H1 (cell line): ENCODE measurements at regions not wholly inside any gene's neighbourhood (a gene's known extent, or its start where the extent isn't known, plus 50 kb on each side); places are given as distances from the start of the nearest gene placed in this dataset.

Experiments used
- CTCF ChIP-seq, 3 experiments: IDR thresholded peaks; 1 replicate in 2 of 3; 2 replicates in 1 of 3; pipeline versions ENCODE4 v1.5.1 to v1.6.1; 2011; ENCODE audit warnings: low read length in 3 of 3, mild to moderate bottlenecking in 3 of 3, inconsistent platforms in 2 of 3, low read depth in 1 of 3, moderate library complexity in 1 of 3; ENCODE audit not compliant: insufficient read depth in 1 of 3; ENCODE audit errors: control extremely low read depth in 1 of 3
- EP300 ChIP-seq, 2 experiments: IDR thresholded peaks; 1 replicate in 1 of 2; 2 replicates in 1 of 2; pipeline ENCODE4 v1.6.1; 2011 to 2012; ENCODE audit warnings: low read depth in 2 of 2, low read length in 2 of 2, mild to moderate bottlenecking in 2 of 2, borderline replicate concordance in 1 of 2, inconsistent platforms in 1 of 2, moderate library complexity in 1 of 2
- EZH2 ChIP-seq: fragments of 200-600 bp; sonication (generic); IDR thresholded peaks from 2 replicates; pipeline ENCODE4 v1.7.1; 2012; ENCODE audit warnings: low read depth, mild to moderate bottlenecking, moderate library complexity, low read length, inconsistent platforms; ENCODE audit not compliant: severe bottlenecking
- HDAC2 ChIP-seq, 2 experiments: fragments of 300-600 bp in 1 of 2; sonication (generic) in 1 of 2; IDR thresholded peaks; 2 replicates each; pipeline ENCODE4 v1.6.1; 2011 to 2012; ENCODE audit warnings: low read depth in 2 of 2, low read length in 2 of 2, mild to moderate bottlenecking in 2 of 2, moderate library complexity in 2 of 2, borderline replicate concordance in 1 of 2, inconsistent platforms in 1 of 2
- HDAC6 ChIP-seq: IDR thresholded peaks from one replicate; pipeline ENCODE4 v1.7.1; 2012; ENCODE audit warnings: low read depth, mild to moderate bottlenecking, inconsistent platforms, low read length, moderate library complexity
- MAFK ChIP-seq: IDR thresholded peaks from 2 replicates; pipeline ENCODE4 v1.6.1; 2012; ENCODE audit warnings: low read depth, mild to moderate bottlenecking, improper control_type of control experiment, low read length
- NANOG ChIP-seq: IDR thresholded peaks from 2 replicates; pipeline ENCODE4 v1.6.1; 2011; ENCODE audit warnings: low read length, low read depth, mild to moderate bottlenecking, inconsistent platforms; ENCODE audit not compliant: insufficient read depth, poor library complexity, severe bottlenecking
- POLR2A ChIP-seq, 2 experiments: IDR thresholded peaks; 1 replicate in 1 of 2; 2 replicates in 1 of 2; pipeline ENCODE4 v1.6.1; 2011; ENCODE audit warnings: low read depth in 2 of 2, low read length in 2 of 2, mild to moderate bottlenecking in 2 of 2; ENCODE audit errors: control extremely low read depth in 1 of 2
- RBBP5 ChIP-seq: IDR thresholded peaks from 2 replicates; pipeline ENCODE4 v1.7.1; 2012; ENCODE audit warnings: low read depth, mild to moderate bottlenecking, inconsistent platforms, low read length, moderate library complexity, borderline replicate concordance
- SAP30 ChIP-seq: fragments of 300-600 bp; sonication (generic); IDR thresholded peaks from 2 replicates; pipeline ENCODE4 v1.7.1; 2012; ENCODE audit warnings: low read length, moderate library complexity, mild to moderate bottlenecking, inconsistent platforms; ENCODE audit not compliant: insufficient read depth, insufficient replicate concordance
- SP1 ChIP-seq: IDR thresholded peaks from 2 replicates; pipeline ENCODE4 v1.6.1; 2011; ENCODE audit warnings: low read depth, low read length
- SRF ChIP-seq: IDR thresholded peaks from 2 replicates; pipeline ENCODE4 v1.6.1; 2011; ENCODE audit warnings: mild to moderate bottlenecking, low read depth, low read length, moderate library complexity
- ZNF274 ChIP-seq: IDR thresholded peaks from 2 replicates; pipeline ENCODE4 v1.7.0; 2012; ENCODE audit warnings: low read length, borderline replicate concordance; ENCODE audit errors: extremely low read depth

GRCh38 chr6:48840896-48841295 is 622.2 kb downstream of the MMUT start:
- TF ChIP-seq RBBP5 (no peak), POLR2A (IDR thresholded peaks at IDR 0.05; ENCODE audit: control extremely low read depth in 1 of 2, low read depth in 2 of 2, low read length in 2 of 2) (no peak), CTCF (IDR thresholded peaks at IDR 0.05; ENCODE audit: control extremely low read depth in 1 of 3, insufficient read depth in 1 of 3, low read depth in 1 of 3, low read length in 3 of 3) (no peak), MAFK (no peak), SAP30 (no peak), SRF (no peak), EZH2 (no peak), EP300 (IDR thresholded peaks at IDR 0.05; ENCODE audit: borderline replicate concordance in 1 of 2, low read depth in 2 of 2, low read length in 2 of 2) (no peak), HDAC2 (IDR thresholded peaks at IDR 0.05; ENCODE audit: borderline replicate concordance in 1 of 2, low read depth in 2 of 2, low read length in 2 of 2) (no peak), HDAC6 (no peak), SP1 (no peak), ZNF274 (no peak), NANOG (no peak)
